H1 (cell line): ENCODE measurements at regions not wholly inside any gene's neighbourhood (a gene's known extent, or its start where the extent isn't known, plus 50 kb on each side); places are given as distances from the start of the nearest gene placed in this dataset.

Source experiments
- CTCF ChIA-PET: fragments of 300-600 bp; sonication (Branson Sonifier 250); formaldehyde crosslinking; loops from one replicate; lab custom pipeline; 2021; ENCODE audit not compliant: partially characterized antibody; lab: Charles Lee
- POLR2A ChIA-PET: fragments of 300-600 bp; sonication (Branson Sonifier 250); formaldehyde crosslinking; loops from one replicate; lab custom pipeline; 2021; ENCODE audit warnings: inconsistent platforms; ENCODE audit not compliant: partially characterized antibody; lab: Charles Lee
- DNase-seq, 2 experiments: peaks; one replicate each; pipeline versions ENCODE4 v3.0.0 to v3.0.0-alpha.2; 2010 to 2022; ENCODE audit warnings: low spot score in 2 of 2, low read depth in 1 of 2, mixed read lengths in 1 of 2
- FAIRE-seq: peaks from 2 replicates; lab custom pipeline; 2011; peaks lifted over from hg19 to GRCh38; lab: Jason Lieb, UNC
- H2AFZ ChIP-seq: 2 replicates; pipeline ENCODE4 v1.8.1; 2012; ENCODE audit warnings: low read length, inconsistent platforms
- H2AK5ac ChIP-seq: 2 replicates; pipeline ENCODE4 v1.6.1; 2013; ENCODE audit warnings: low read depth, low read length
- H2BK120ac ChIP-seq: replicated peaks from 2 replicates; pipeline ENCODE3; 2013; ENCODE audit warnings: low read depth, low read length, inconsistent platforms
- H2BK12ac ChIP-seq: 2 replicates; pipeline ENCODE4 v1.6.1; 2013; ENCODE audit warnings: low read depth, low read length
- H2BK15ac ChIP-seq: 2 replicates; pipeline ENCODE4 v1.6.1; 2013; ENCODE audit warnings: low read length
- H2BK20ac ChIP-seq: 2 replicates; pipeline ENCODE4 v1.6.1; 2013; ENCODE audit warnings: low read length
- H2BK5ac ChIP-seq: 2 replicates; pipeline ENCODE4 v1.6.1; 2013; ENCODE audit warnings: low read depth, low read length
- H3K14ac ChIP-seq: 2 replicates; pipeline ENCODE4 v1.6.1; 2013; ENCODE audit warnings: inconsistent platforms; ENCODE audit not compliant: insufficient read length
- H3K18ac ChIP-seq: 2 replicates; pipeline ENCODE4 v1.6.1; 2013; ENCODE audit warnings: low read length; ENCODE audit errors: extremely low read depth
- H3K23ac ChIP-seq: 2 replicates; pipeline ENCODE4 v1.6.1; 2013; ENCODE audit warnings: inconsistent platforms; ENCODE audit not compliant: insufficient read length
- H3K23me2 ChIP-seq: 2 replicates; pipeline ENCODE4 v1.6.1; 2013; ENCODE audit warnings: low read depth, low read length
- H3K27ac ChIP-seq: 2 replicates; pipeline ENCODE4 v1.6.1; 2011; ENCODE audit warnings: low read depth, low read length, inconsistent platforms
- H3K27me3 ChIP-seq, 4 experiments: replicated peaks in 1 of 4; 1 replicate in 1 of 4; 2 replicates in 3 of 4; pipeline versions ENCODE4 v1.6.1 to v1.8.1; 2011 to 2013; ENCODE audit warnings: low read length in 3 of 4, mild to moderate bottlenecking in 3 of 4, inconsistent platforms in 2 of 4, mixed read lengths in 2 of 4, moderate library complexity in 1 of 4; ENCODE audit not compliant: control insufficient read depth in 3 of 4, insufficient read depth in 3 of 4; ENCODE audit errors: extremely low read depth in 1 of 4
- H3K36me3 ChIP-seq, 4 experiments: 2 replicates each; pipeline versions ENCODE4 v1.6.1 to v1.8.1; 2011 to 2013; ENCODE audit warnings: mild to moderate bottlenecking in 4 of 4, low read length in 3 of 4, moderate library complexity in 2 of 4, control low read depth in 1 of 4, inconsistent platforms in 1 of 4; ENCODE audit not compliant: insufficient read depth in 4 of 4, control insufficient read depth in 2 of 4
- H3K4ac ChIP-seq: replicated peaks from 2 replicates; pipeline ENCODE3; 2013; ENCODE audit warnings: low read length, low read depth, mixed read lengths, inconsistent platforms; ENCODE audit not compliant: insufficient read length
- H3K4me1 ChIP-seq, 4 experiments: replicated peaks in 1 of 4; 1 replicate in 1 of 4; 2 replicates in 3 of 4; pipeline versions ENCODE4 v1.6.1 to v1.8.1; 2011 to 2013; ENCODE audit warnings: low read length in 3 of 4, inconsistent platforms in 2 of 4, mixed read lengths in 1 of 4; ENCODE audit not compliant: insufficient read depth in 4 of 4, control insufficient read depth in 3 of 4
- H3K4me2 ChIP-seq, 2 experiments: 2 replicates each; pipeline versions ENCODE4 v1.6.1 to v1.8.1; 2011 to 2013; ENCODE audit warnings: low read depth in 2 of 2, low read length in 2 of 2, control low read depth in 1 of 2, inconsistent platforms in 1 of 2, mild to moderate bottlenecking in 1 of 2; ENCODE audit not compliant: insufficient read depth in 1 of 2
- H3K4me3 ChIP-seq, 4 experiments: fragments of 200-600, 300-600 bp in 1 of 4; sonication (generic), shearing (Covaris generic), sonication (Bioruptor Twin) in 1 of 4; 2 replicates each; pipeline versions ENCODE4 v1.5.1 to v1.8.1; 2011 to 2016; ENCODE audit warnings: low read length in 4 of 4, low read depth in 3 of 4, control low read depth in 2 of 4, inconsistent platforms in 2 of 4, mild to moderate bottlenecking in 2 of 4, mixed read lengths in 1 of 4, moderate library complexity in 1 of 4; ENCODE audit not compliant: insufficient read depth in 2 of 4; ENCODE audit errors: extremely low read depth in 1 of 4
- H3K56ac ChIP-seq: replicated peaks from 2 replicates; pipeline ENCODE3; 2013; ENCODE audit warnings: low read depth, mild to moderate bottlenecking, mixed read lengths, low read length, inconsistent platforms; ENCODE audit not compliant: insufficient read length
- H3K79me1 ChIP-seq: 2 replicates; pipeline ENCODE4 v1.6.1; 2013; ENCODE audit warnings: low read depth, low read length, control low read depth
- H3K79me2 ChIP-seq, 2 experiments: 2 replicates each; pipeline versions ENCODE4 v1.6.1 to v1.8.1; 2012 to 2013; ENCODE audit warnings: low read length in 2 of 2, mild to moderate bottlenecking in 2 of 2, inconsistent platforms in 1 of 2; ENCODE audit not compliant: insufficient read depth in 2 of 2, control insufficient read depth in 1 of 2
- H3K9ac ChIP-seq, 4 experiments: replicated peaks in 1 of 4; 1 replicate in 1 of 4; 2 replicates in 3 of 4; pipeline versions ENCODE4 v1.6.1 to v1.8.1; 2011 to 2013; ENCODE audit warnings: low read depth in 3 of 4, low read length in 3 of 4, control low read depth in 2 of 4, mild to moderate bottlenecking in 2 of 4, moderate library complexity in 2 of 4, inconsistent platforms in 1 of 4; ENCODE audit errors: extremely low read depth in 1 of 4
- H3K9me3 ChIP-seq, 2 experiments: 2 replicates each; pipeline versions ENCODE4 v1.6.1 to v1.8.1; 2012 to 2013; ENCODE audit warnings: mild to moderate bottlenecking in 2 of 2, moderate library complexity in 2 of 2, control low read depth in 1 of 2, inconsistent platforms in 1 of 2, low read depth in 1 of 2, low read length in 1 of 2, mixed read lengths in 1 of 2; ENCODE audit not compliant: insufficient read depth in 2 of 2
- H4K20me1 ChIP-seq, 2 experiments: replicated peaks in 1 of 2; 2 replicates each; pipeline versions ENCODE3 to v1.8.1; 2011 to 2013; ENCODE audit warnings: inconsistent platforms in 2 of 2, low read length in 2 of 2, mild to moderate bottlenecking in 1 of 2; ENCODE audit not compliant: insufficient read depth in 2 of 2, control insufficient read depth in 1 of 2
- H4K5ac ChIP-seq: 2 replicates; pipeline ENCODE4 v1.6.1; 2013; ENCODE audit warnings: low read length, low read depth, mixed read lengths, inconsistent platforms; ENCODE audit not compliant: insufficient read length
- H4K8ac ChIP-seq: 2 replicates; pipeline ENCODE4 v1.8.0; 2013; ENCODE audit warnings: mild to moderate bottlenecking, moderate library complexity, low read length, inconsistent platforms; ENCODE audit not compliant: insufficient read depth; ENCODE audit errors: extremely low read depth
- H4K91ac ChIP-seq: replicated peaks from 2 replicates; pipeline ENCODE3; 2013; ENCODE audit warnings: low read length, mixed read lengths, inconsistent platforms; ENCODE audit not compliant: insufficient read length
- ASH2L ChIP-seq: fragments of 200-600, 300-600 bp; sonication (generic); IDR thresholded peaks from one replicate; pipeline ENCODE4 v1.7.1; 2017; ENCODE audit warnings: low read length
- CHD2 ChIP-seq: IDR thresholded peaks from 2 replicates; pipeline ENCODE4 v1.6.1; 2012; ENCODE audit warnings: low read length, improper control_type of control experiment
- JUND ChIP-seq: IDR thresholded peaks from 2 replicates; pipeline ENCODE4 v1.6.1; 2011; ENCODE audit warnings: mild to moderate bottlenecking, improper control_type of control experiment, low read length
- KDM1A ChIP-seq: fragments of 200-600, 300-600 bp; sonication (generic); IDR thresholded peaks from 2 replicates; pipeline ENCODE4 v1.7.1; 2016; ENCODE audit warnings: mild to moderate bottlenecking, low read length, borderline replicate concordance
- MAFK ChIP-seq: IDR thresholded peaks from 2 replicates; pipeline ENCODE4 v1.6.1; 2012; ENCODE audit warnings: low read depth, mild to moderate bottlenecking, improper control_type of control experiment, low read length
- POLR2A ChIP-seq, 2 experiments: IDR thresholded peaks; 1 replicate in 1 of 2; 2 replicates in 1 of 2; pipeline ENCODE4 v1.6.1; 2011; ENCODE audit warnings: low read depth in 2 of 2, low read length in 2 of 2, mild to moderate bottlenecking in 2 of 2; ENCODE audit errors: control extremely low read depth in 1 of 2
- RNF2 ChIP-seq: fragments of 200-900, 300-1000 bp; sonication (generic); IDR thresholded peaks from 2 replicates; pipeline ENCODE4 v1.7.1; 2016; ENCODE audit warnings: borderline replicate concordance, low read depth, mild to moderate bottlenecking, antibody characterized with exemption, low read length; ENCODE audit not compliant: poor library complexity, severe bottlenecking; ENCODE audit errors: missing control alignments
- SAP30 ChIP-seq: fragments of 300-600 bp; sonication (generic); IDR thresholded peaks from 2 replicates; pipeline ENCODE4 v1.7.1; 2012; ENCODE audit warnings: low read length, moderate library complexity, mild to moderate bottlenecking, inconsistent platforms; ENCODE audit not compliant: insufficient read depth, insufficient replicate concordance
- SIN3A ChIP-seq, 2 experiments: IDR thresholded peaks in 1 of 2; conservative IDR thresholded peaks in 1 of 2; 2 replicates each; pipeline ENCODE4 v1.6.1; 2011 to 2012; ENCODE audit warnings: low read length in 2 of 2, improper control_type of control experiment in 1 of 2, low read depth in 1 of 2, mild to moderate bottlenecking in 1 of 2
- TCF12 ChIP-seq: IDR thresholded peaks from 2 replicates; pipeline ENCODE4 v1.6.1; 2011; ENCODE audit warnings: low read depth, mild to moderate bottlenecking, low read length
- YY1 ChIP-seq: IDR thresholded peaks from 2 replicates; pipeline ENCODE4 v1.6.1; 2011; ENCODE audit warnings: low read depth, mild to moderate bottlenecking, low read length
- WGBS, 2 experiments: shearing (Covaris generic) in 1 of 2; methylation state at CpG; one replicate each; pipeline versions ENCODE4 v1.1.6 to v1.1.7; 2013 to 2015; ENCODE audit warnings: low lambda C conversion rate in 2 of 2, mixed read lengths in 2 of 2, inconsistent platforms in 1 of 2, low coverage in 1 of 2, missing lambda C conversion rate in 1 of 2; ENCODE audit not compliant: insufficient replicate concordance in 2 of 2, insufficient coverage in 1 of 2, insufficient read length in 1 of 2; ENCODE audit errors: extremely low coverage in 1 of 2, missing lambda C conversion rate in 1 of 2; 5-methylcytosine and 5-hydroxymethylcytosine counted together

GRCh38 chr3:159749406-159749805, 239.2 kb upstream of the IL12A start:
- Histone ChIP-seq H2BK15ac (no peak overlapping the region), H3K18ac (no peak overlapping the region), H3K23me2 (no peaks in the 10 kb centered on the region), H3K56ac (no peak overlapping the region), H3K36me3 (no peaks in the 10 kb centered on the region), H2BK5ac (no peak overlapping the region), H3K79me1 (no peaks in the 10 kb centered on the region), H3K27me3 (no peaks in the 10 kb centered on the region), H4K91ac (no peak overlapping the region), H4K8ac (no peak overlapping the region), H3K4ac (no peak overlapping the region), H3K4me3 (no peak overlapping the region), H2BK20ac (no peak overlapping the region), H3K4me1 (no peaks in the 10 kb centered on the region), H3K14ac (no peak overlapping the region), H3K23ac (no peak overlapping the region), H2BK12ac (no peak overlapping the region), H2BK120ac (no peak overlapping the region), H2AK5ac (no peak overlapping the region), H3K4me2 (no peak overlapping the region), H3K79me2 (no peaks in the 10 kb centered on the region), H3K9me3 (0 out of 4 replicates have a peak, but pooled peaks cover 0 to under 1% of the 10 kb centered on the region in 2 experiments), H3K27ac (no peak overlapping the region), H4K5ac (no peak overlapping the region), H3K9ac (no peak overlapping the region), H4K20me1 (peaks cover 0 to 2% of the 10 kb centered on the region in 2 experiments), H2AFZ (no peak overlapping the region)
- no peak for DNase-seq
- ChIA-PET POLR2A (no interaction called here), CTCF (interaction anchor here (1.1 kb wide), 1 partner anchor 56 kb away, joined by 3 read pairs; no protein-coding TSS in a partner anchor)
- FAIRE-seq = no peak
- 98% methylated on average over 4 of the region's 4 CpGs; no CpG with 5 or more reads in 1 of the 2 experiments for WGBS, 2 experiments
- TF ChIP-seq RNF2 = no peak
- TF ChIP-seq CHD2 = no peak
- no peak for TF ChIP-seq JUND
- TF ChIP-seq ASH2L = no peak
- TF ChIP-seq YY1 = no peak
- TF ChIP-seq MAFK = no peak
- TF ChIP-seq TCF12 = no peak
- no peak for TF ChIP-seq KDM1A
- TF ChIP-seq SAP30 = no peak
- no peak for TF ChIP-seq SIN3A (conservative IDR thresholded peaks at IDR 0.05 in 1 of 2, IDR thresholded peaks at IDR 0.05 in 1 of 2; ENCODE audit: low read depth in 1 of 2, low read length in 2 of 2)
- TF ChIP-seq POLR2A (IDR thresholded peaks at IDR 0.05; ENCODE audit: control extremely low read depth in 1 of 2, low read depth in 2 of 2, low read length in 2 of 2) = no peak
